ENCODE measurements at regions not wholly inside any gene's neighbourhood (a gene's known extent, or its start where the extent isn't known, plus 50 kb on each side); places are given as distances from the start of the nearest gene placed in this dataset.

GRCh38 chr11:131121426-131122333, 205.4 kb upstream of the SNX19 start:
- Histone ChIP-seq H3K4me1 (no peaks in the 10 kb centered on the region), H3K4me3 (ENCODE audit: low read depth, low read length) (no peak overlapping the region), H3K9ac (no peak overlapping the region), H3K27ac (no peak overlapping the region), H3K27me3 (ENCODE audit: control insufficient read depth, insufficient read depth, low read length) (no peaks in the 10 kb centered on the region), H3K9me3 (ENCODE audit: control insufficient read depth, low read length) (no peaks in the 10 kb centered on the region), H2AFZ (no peak overlapping the region), H3K79me2 (no peaks in the 10 kb centered on the region), H3K36me3 (ENCODE audit: control insufficient read depth, insufficient read depth, low read length) (no peaks in the 10 kb centered on the region), H3K4me2 (ENCODE audit: low read length) (no peak overlapping the region)
- TF ChIP-seq CTCF (IDR thresholded peaks at IDR 0.05), result no peak

GRCh38 chr11:131122448-131122847, 206.2 kb upstream of the SNX19 start:
- H3K27me3 ChIP-seq (ENCODE audit: control insufficient read depth, insufficient read depth, low read length), result no peaks in the 10 kb centered on the region
- no peak for TF ChIP-seq CTCF (IDR thresholded peaks at IDR 0.05)
- H3K79me2 ChIP-seq, result no peaks in the 10 kb centered on the region
- H3K27ac ChIP-seq, result no peak overlapping the region
- no peak overlapping the region for H3K4me2 ChIP-seq (ENCODE audit: low read length)
- no peak overlapping the region for H3K9ac ChIP-seq
- H3K4me3 ChIP-seq (ENCODE audit: low read depth, low read length), result no peak overlapping the region
- H2AFZ ChIP-seq, result no peak overlapping the region
- H3K4me1 ChIP-seq, result no peaks in the 10 kb centered on the region
- H3K9me3 ChIP-seq (ENCODE audit: control insufficient read depth, low read length), result no peaks in the 10 kb centered on the region
- no peaks in the 10 kb centered on the region for H3K36me3 ChIP-seq (ENCODE audit: control insufficient read depth, insufficient read depth, low read length)

GRCh38 chr11:131129474-131129873, 213.2 kb upstream of the SNX19 start:
- H3K36me3 ChIP-seq (ENCODE audit: control insufficient read depth, insufficient read depth, low read length), result no peaks in the 10 kb centered on the region

GRCh38 chr11:131135611-131136010, 219.3 kb upstream of the SNX19 start:
- no peak for TF ChIP-seq CTCF (IDR thresholded peaks at IDR 0.05)
- H3K27ac ChIP-seq, result no peak overlapping the region
- H3K4me1 ChIP-seq, result no peaks in the 10 kb centered on the region

More at GRCh38 chr11:131129474-131129873, 213.2 kb upstream of the SNX19 start:
- Histone ChIP-seq H3K27ac (no peak overlapping the region), H3K9ac (no peak overlapping the region), H3K79me2 (no peaks in the 10 kb centered on the region), H3K9me3 (ENCODE audit: control insufficient read depth, low read length) (no peaks in the 10 kb centered on the region), H3K27me3 (ENCODE audit: control insufficient read depth, insufficient read depth, low read length) (no peaks in the 10 kb centered on the region), H3K4me2 (ENCODE audit: low read length) (no peak overlapping the region), H3K4me3 (ENCODE audit: low read depth, low read length) (no peak overlapping the region), H3K4me1 (no peaks in the 10 kb centered on the region), H2AFZ (no peak overlapping the region)
- no peak for TF ChIP-seq CTCF (IDR thresholded peaks at IDR 0.05)

GRCh38 chr11:131136486-131136885, 220.2 kb upstream of the SNX19 start:
- H3K9ac ChIP-seq, result no peak overlapping the region
- no peak overlapping the region for H3K4me3 ChIP-seq (ENCODE audit: low read depth, low read length)
- H3K4me2 ChIP-seq (ENCODE audit: low read length), result no peak overlapping the region
- H3K4me1 ChIP-seq, result no peaks in the 10 kb centered on the region
- H3K79me2 ChIP-seq, result no peaks in the 10 kb centered on the region
- no peak for TF ChIP-seq CTCF (IDR thresholded peaks at IDR 0.05)
- no peaks in the 10 kb centered on the region for H3K9me3 ChIP-seq (ENCODE audit: control insufficient read depth, low read length)
- H3K27ac ChIP-seq, result no peak overlapping the region
- H2AFZ ChIP-seq, result no peak overlapping the region
- H3K36me3 ChIP-seq (ENCODE audit: control insufficient read depth, insufficient read depth, low read length), result no peaks in the 10 kb centered on the region
- no peaks in the 10 kb centered on the region for H3K27me3 ChIP-seq (ENCODE audit: control insufficient read depth, insufficient read depth, low read length)

More at GRCh38 chr11:131135611-131136010, 219.3 kb upstream of the SNX19 start:
- H3K9ac ChIP-seq, result no peak overlapping the region
- no peak overlapping the region for H3K4me3 ChIP-seq (ENCODE audit: low read depth, low read length)
- H3K4me2 ChIP-seq (ENCODE audit: low read length), result no peak overlapping the region
- H3K36me3 ChIP-seq (ENCODE audit: control insufficient read depth, insufficient read depth, low read length), result no peaks in the 10 kb centered on the region
- H2AFZ ChIP-seq, result no peak overlapping the region
- no peaks in the 10 kb centered on the region for H3K79me2 ChIP-seq
- H3K9me3 ChIP-seq (ENCODE audit: control insufficient read depth, low read length), result no peaks in the 10 kb centered on the region
- no peaks in the 10 kb centered on the region for H3K27me3 ChIP-seq (ENCODE audit: control insufficient read depth, insufficient read depth, low read length)

Measured in parathyroid adenoma (tissue), 2 donors.